ENCODE measurements at regions not wholly inside any gene's neighbourhood (a gene's known extent, or its start where the extent isn't known, plus 50 kb on each side); places are given as distances from the start of the nearest gene placed in this dataset.
A peak's percentile ranks its signal among the peaks of the same experiment; 100 is the strongest.

- Histone ChIP-seq H2AFZ (ENCODE audit: low read length) (no peak overlapping the region), H3K79me2 (ENCODE audit: control insufficient read depth, insufficient read depth, low read length) (no peaks in the 10 kb centered on the region), H4K20me1 (ENCODE audit: control insufficient read depth, extremely low read depth, insufficient read depth, low read length) (no peaks in the 10 kb centered on the region), H3K9ac (ENCODE audit: insufficient read depth, low read length) (no peak overlapping the region), H3K9me3 (ENCODE audit: control insufficient read depth, insufficient read depth, low read depth, low read length) (no peaks in the 10 kb centered on the region), H3K27ac (ENCODE audit: insufficient read depth, low read length) (no peak overlapping the region), H3K27me3 (ENCODE audit: control insufficient read depth, insufficient read depth, low read length) (no peaks in the 10 kb centered on the region), H3K4me3 (replicated peaks in 1 of 4; ENCODE audit: control extremely low read depth in 1 of 4, insufficient read depth in 1 of 4, low read depth in 3 of 4, low read length in 4 of 4) (no peak overlapping the region), H3K36me3 (ENCODE audit: control insufficient read depth, insufficient read depth, low read length) (no peaks in the 10 kb centered on the region), H3K4me2 (ENCODE audit: extremely low read depth, insufficient read depth, low read length) (no peak overlapping the region), H3K4me1 (ENCODE audit: control insufficient read depth, extremely low read depth, insufficient read depth, low read length) (peaks cover 2% of the 10 kb centered on the region)
- TF ChIP-seq, protein P1, sequence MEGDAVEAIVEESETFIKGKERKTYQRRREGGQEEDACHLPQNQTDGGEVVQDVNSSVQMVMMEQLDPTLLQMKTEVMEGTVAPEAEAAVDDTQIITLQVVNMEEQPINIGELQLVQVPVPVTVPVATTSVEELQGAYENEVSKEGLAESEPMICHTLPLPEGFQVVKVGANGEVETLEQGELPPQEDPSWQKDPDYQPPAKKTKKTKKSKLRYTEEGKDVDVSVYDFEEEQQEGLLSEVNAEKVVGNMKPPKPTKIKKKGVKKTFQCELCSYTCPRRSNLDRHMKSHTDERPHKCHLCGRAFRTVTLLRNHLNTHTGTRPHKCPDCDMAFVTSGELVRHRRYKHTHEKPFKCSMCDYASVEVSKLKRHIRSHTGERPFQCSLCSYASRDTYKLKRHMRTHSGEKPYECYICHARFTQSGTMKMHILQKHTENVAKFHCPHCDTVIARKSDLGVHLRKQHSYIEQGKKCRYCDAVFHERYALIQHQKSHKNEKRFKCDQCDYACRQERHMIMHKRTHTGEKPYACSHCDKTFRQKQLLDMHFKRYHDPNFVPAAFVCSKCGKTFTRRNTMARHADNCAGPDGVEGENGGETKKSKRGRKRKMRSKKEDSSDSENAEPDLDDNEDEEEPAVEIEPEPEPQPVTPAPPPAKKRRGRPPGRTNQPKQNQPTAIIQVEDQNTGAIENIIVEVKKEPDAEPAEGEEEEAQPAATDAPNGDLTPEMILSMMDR (conservative IDR thresholded peaks at IDR 0.05 in 1 of 2, IDR thresholded peaks at IDR 0.05 in 1 of 2; ENCODE audit: low read depth in 1 of 2, low read length in 2 of 2) = no peak
- TF ChIP-seq EZH2 (IDR thresholded peaks at IDR 0.05; ENCODE audit: low read length, missing control alignments) = no peak
- no peak for DNase-seq (ENCODE audit: low read depth in 2 of 2)
These were observed 79.6 kb upstream of the PPM1J start for GRCh38 chr1:112794654-112795239.

GRCh38 chr1:112793631-112794565 is 78.8 kb upstream of the PPM1J start:
- TF ChIP-seq, protein P1 (conservative IDR thresholded peaks at IDR 0.05 in 1 of 2, IDR thresholded peaks at IDR 0.05 in 1 of 2; ENCODE audit: low read depth in 1 of 2, low read length in 2 of 2) = no peak
- no peak for TF ChIP-seq EZH2 (IDR thresholded peaks at IDR 0.05; ENCODE audit: low read length, missing control alignments)
- DNase-seq (ENCODE audit: low read depth in 2 of 2) = peak in 1 of 2 donors; percentile 53
- Histone ChIP-seq H2AFZ (ENCODE audit: low read length) (no peak overlapping the region), H3K27me3 (ENCODE audit: control insufficient read depth, insufficient read depth, low read length) (no peaks in the 10 kb centered on the region), H3K4me1 (ENCODE audit: control insufficient read depth, extremely low read depth, insufficient read depth, low read length) (peaks cover 2% of the 10 kb centered on the region), H3K4me3 (replicated peaks in 1 of 4; ENCODE audit: control extremely low read depth in 1 of 4, insufficient read depth in 1 of 4, low read depth in 3 of 4, low read length in 4 of 4) (no peak overlapping the region), H4K20me1 (ENCODE audit: control insufficient read depth, extremely low read depth, insufficient read depth, low read length) (no peaks in the 10 kb centered on the region), H3K9me3 (ENCODE audit: control insufficient read depth, insufficient read depth, low read depth, low read length) (no peaks in the 10 kb centered on the region), H3K79me2 (ENCODE audit: control insufficient read depth, insufficient read depth, low read length) (no peaks in the 10 kb centered on the region), H3K9ac (ENCODE audit: insufficient read depth, low read length) (no peak overlapping the region), H3K27ac (ENCODE audit: insufficient read depth, low read length) (no peak overlapping the region), H3K4me2 (ENCODE audit: extremely low read depth, insufficient read depth, low read length) (no peak overlapping the region), H3K36me3 (ENCODE audit: control insufficient read depth, insufficient read depth, low read length) (no peaks in the 10 kb centered on the region)

GRCh38 chr1:112791723-112792104 is 76.6 kb upstream of the PPM1J start:
- Histone ChIP-seq H4K20me1 (ENCODE audit: control insufficient read depth, extremely low read depth, insufficient read depth, low read length) (no peaks in the 10 kb centered on the region), H3K4me2 (ENCODE audit: extremely low read depth, insufficient read depth, low read length) (no peak overlapping the region), H3K9ac (ENCODE audit: insufficient read depth, low read length) (no peak overlapping the region), H3K36me3 (ENCODE audit: control insufficient read depth, insufficient read depth, low read length) (no peaks in the 10 kb centered on the region), H3K4me1 (ENCODE audit: control insufficient read depth, extremely low read depth, insufficient read depth, low read length) (peaks cover 2% of the 10 kb centered on the region), H3K79me2 (ENCODE audit: control insufficient read depth, insufficient read depth, low read length) (no peaks in the 10 kb centered on the region), H2AFZ (ENCODE audit: low read length) (no peak overlapping the region), H3K4me3 (replicated peaks in 1 of 4; ENCODE audit: control extremely low read depth in 1 of 4, insufficient read depth in 1 of 4, low read depth in 3 of 4, low read length in 4 of 4) (no peak overlapping the region), H3K27me3 (ENCODE audit: control insufficient read depth, insufficient read depth, low read length) (no peaks in the 10 kb centered on the region), H3K27ac (ENCODE audit: insufficient read depth, low read length) (no peak overlapping the region), H3K9me3 (ENCODE audit: control insufficient read depth, insufficient read depth, low read depth, low read length) (no peaks in the 10 kb centered on the region)
- DNase-seq (ENCODE audit: low read depth in 2 of 2) = no peak
- TF ChIP-seq, protein P1 (conservative IDR thresholded peaks at IDR 0.05 in 1 of 2, IDR thresholded peaks at IDR 0.05 in 1 of 2; ENCODE audit: low read depth in 1 of 2, low read length in 2 of 2) = no peak
- TF ChIP-seq EZH2 (IDR thresholded peaks at IDR 0.05; ENCODE audit: low read length, missing control alignments) = no peak
